NCI-H1694 (cell line): ENCODE measurements at regions not wholly inside any gene's neighbourhood (a gene's known extent, or its start where the extent isn't known, plus 50 kb on each side); places are given as distances from the start of the nearest gene placed in this dataset.
A peak's percentile ranks its signal among the peaks of the same experiment; 100 is the strongest.
"Not testable (repeated sequence)": the region's sequence is repeated elsewhere in the genome, so short reads cannot be mapped to it uniquely, and the experiment has no call there.

ENCODE experiments used
- DNase-seq: peaks from one replicate; lab custom pipeline; 2025; lab: John Stamatoyannopoulos, UW

- no peak for DNase-seq
These were observed 266.2 kb downstream of the KCTD12 start for GRCh38 chr13:76620036-76620435.

GRCh38 chr13:76619631-76620030 is 266.6 kb downstream of the KCTD12 start:
- DNase-seq = no peak

GRCh38 chr13:76610819-76611415 is 275.3 kb downstream of the KCTD12 start:
- DNase-seq = no peak

- DNase-seq = no peak
These were observed 276.6 kb downstream of the KCTD12 start for GRCh38 chr13:76609643-76610042.

- DNase-seq = no peak
These were observed 278.3 kb downstream of the KCTD12 start for GRCh38 chr13:76607866-76608265.

GRCh38 chr13:76600081-76600480 is 286.1 kb downstream of the KCTD12 start:
- DNase-seq = no peak

- DNase-seq = peak; percentile 69
These were observed 288.3 kb downstream of the KCTD12 start for GRCh38 chr13:76597868-76598267.

GRCh38 chr13:76596216-76596615 is 290.0 kb downstream of the KCTD12 start:
- no peak for DNase-seq

GRCh38 chr13:76594435-76594834 is 291.8 kb downstream of the KCTD12 start:
- DNase-seq = no peak

GRCh38 chr13:76586842-76587241 is 299.4 kb downstream of the KCTD12 start:
- no peak for DNase-seq

- no peak for DNase-seq
These were observed 306.5 kb downstream of the KCTD12 start for GRCh38 chr13:76579701-76580100.

- not testable (repeated sequence) for DNase-seq
These were observed 310.6 kb downstream of the KCTD12 start for GRCh38 chr13:76575634-76576033.

GRCh38 chr13:76570510-76570971 is 315.7 kb downstream of the KCTD12 start:
- no peak for DNase-seq

- DNase-seq = no peak
These were observed 329.6 kb downstream of the KCTD12 start for GRCh38 chr13:76556627-76557026.

GRCh38 chr13:76552807-76553206 is 333.4 kb downstream of the KCTD12 start:
- DNase-seq = no peak

GRCh38 chr13:76552041-76552772 is 334.0 kb downstream of the KCTD12 start:
- no peak for DNase-seq

- no peak for DNase-seq
These were observed 344.0 kb downstream of the KCTD12 start for GRCh38 chr13:76542176-76542575.

- no peak for DNase-seq
These were observed 348.2 kb downstream of the KCTD12 start for GRCh38 chr13:76538004-76538403.

- no peak for DNase-seq
These were observed 353.0 kb downstream of the KCTD12 start for GRCh38 chr13:76533251-76533650.

- no peak for DNase-seq
These were observed 359.2 kb downstream of the KCTD12 start for GRCh38 chr13:76527041-76527440.

GRCh38 chr13:76523740-76524340 is 362.4 kb downstream of the KCTD12 start:
- DNase-seq = no peak

GRCh38 chr13:76522083-76522755 is 364.0 kb downstream of the KCTD12 start:
- DNase-seq = peak; percentile 48

GRCh38 chr13:76519685-76520084 is 366.5 kb downstream of the KCTD12 start:
- no peak for DNase-seq
